SK-N-SH (cell line): ENCODE measurements at regions not wholly inside any gene's neighbourhood (a gene's known extent, or its start where the extent isn't known, plus 50 kb on each side); places are given as distances from the start of the nearest gene placed in this dataset.

Source experiments
- CHD2 ChIP-seq: fragments of 150-350 bp; IDR thresholded peaks from 2 replicates; pipeline ENCODE4 v1.6.1; 2018; ENCODE audit warnings: low read length; ENCODE audit not compliant: partially characterized antibody
- ELF1 ChIP-seq: IDR thresholded peaks from 2 replicates; pipeline ENCODE4 v1.4.0; 2012
- GABPA ChIP-seq: IDR thresholded peaks from 2 replicates; pipeline ENCODE4 v1.4.0; 2012; ENCODE audit warnings: low read depth, mild to moderate bottlenecking
- POLR2AphosphoS5 ChIP-seq: IDR thresholded peaks from 2 replicates; pipeline ENCODE4 v1.6.1; 2012; ENCODE audit warnings: low read depth, low read length
- TAF1 ChIP-seq: IDR thresholded peaks from 2 replicates; pipeline ENCODE4 v1.6.1; 2012; ENCODE audit warnings: low read depth, mild to moderate bottlenecking, low read length, moderate library complexity, borderline replicate concordance
- TF ChIP-seq, protein P1 (sequence below): fragments of 200-600 bp; sonication (generic); IDR thresholded peaks from 2 replicates; pipeline ENCODE4 v1.6.1; 2017; ENCODE audit warnings: antibody characterized with exemption, mild to moderate bottlenecking, moderate library complexity
- TF ChIP-seq, protein P2 (sequence below): IDR thresholded peaks from 2 replicates; pipeline ENCODE4 v1.6.1; 2012; ENCODE audit warnings: mild to moderate bottlenecking, low read depth, low read length, moderate library complexity
- TF ChIP-seq, protein P3 (sequence below): IDR thresholded peaks from 2 replicates; pipeline ENCODE4; 2012

DNA sequence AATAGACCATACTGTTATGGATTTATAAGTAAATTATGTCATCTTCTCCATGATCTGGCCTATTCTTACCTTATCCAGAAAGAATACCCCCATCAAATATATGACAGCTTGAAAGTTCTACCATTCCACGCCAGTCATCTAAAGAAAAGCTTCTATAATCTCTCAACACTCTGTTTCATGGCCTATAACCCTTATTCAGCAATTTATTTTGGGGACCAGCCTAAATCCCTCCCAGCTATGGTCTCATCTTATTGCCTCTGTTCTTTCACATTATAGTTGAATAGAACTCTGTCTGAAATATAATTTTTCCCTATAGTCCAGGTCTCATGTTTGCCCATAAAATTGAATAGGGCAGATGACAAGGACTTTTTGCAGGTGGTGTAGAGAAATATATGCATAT lies 2387.6 kb upstream of the WWC1 start:
- TF ChIP-seq, protein P1, sequence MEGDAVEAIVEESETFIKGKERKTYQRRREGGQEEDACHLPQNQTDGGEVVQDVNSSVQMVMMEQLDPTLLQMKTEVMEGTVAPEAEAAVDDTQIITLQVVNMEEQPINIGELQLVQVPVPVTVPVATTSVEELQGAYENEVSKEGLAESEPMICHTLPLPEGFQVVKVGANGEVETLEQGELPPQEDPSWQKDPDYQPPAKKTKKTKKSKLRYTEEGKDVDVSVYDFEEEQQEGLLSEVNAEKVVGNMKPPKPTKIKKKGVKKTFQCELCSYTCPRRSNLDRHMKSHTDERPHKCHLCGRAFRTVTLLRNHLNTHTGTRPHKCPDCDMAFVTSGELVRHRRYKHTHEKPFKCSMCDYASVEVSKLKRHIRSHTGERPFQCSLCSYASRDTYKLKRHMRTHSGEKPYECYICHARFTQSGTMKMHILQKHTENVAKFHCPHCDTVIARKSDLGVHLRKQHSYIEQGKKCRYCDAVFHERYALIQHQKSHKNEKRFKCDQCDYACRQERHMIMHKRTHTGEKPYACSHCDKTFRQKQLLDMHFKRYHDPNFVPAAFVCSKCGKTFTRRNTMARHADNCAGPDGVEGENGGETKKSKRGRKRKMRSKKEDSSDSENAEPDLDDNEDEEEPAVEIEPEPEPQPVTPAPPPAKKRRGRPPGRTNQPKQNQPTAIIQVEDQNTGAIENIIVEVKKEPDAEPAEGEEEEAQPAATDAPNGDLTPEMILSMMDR: no peak
- TF ChIP-seq, protein P2, sequence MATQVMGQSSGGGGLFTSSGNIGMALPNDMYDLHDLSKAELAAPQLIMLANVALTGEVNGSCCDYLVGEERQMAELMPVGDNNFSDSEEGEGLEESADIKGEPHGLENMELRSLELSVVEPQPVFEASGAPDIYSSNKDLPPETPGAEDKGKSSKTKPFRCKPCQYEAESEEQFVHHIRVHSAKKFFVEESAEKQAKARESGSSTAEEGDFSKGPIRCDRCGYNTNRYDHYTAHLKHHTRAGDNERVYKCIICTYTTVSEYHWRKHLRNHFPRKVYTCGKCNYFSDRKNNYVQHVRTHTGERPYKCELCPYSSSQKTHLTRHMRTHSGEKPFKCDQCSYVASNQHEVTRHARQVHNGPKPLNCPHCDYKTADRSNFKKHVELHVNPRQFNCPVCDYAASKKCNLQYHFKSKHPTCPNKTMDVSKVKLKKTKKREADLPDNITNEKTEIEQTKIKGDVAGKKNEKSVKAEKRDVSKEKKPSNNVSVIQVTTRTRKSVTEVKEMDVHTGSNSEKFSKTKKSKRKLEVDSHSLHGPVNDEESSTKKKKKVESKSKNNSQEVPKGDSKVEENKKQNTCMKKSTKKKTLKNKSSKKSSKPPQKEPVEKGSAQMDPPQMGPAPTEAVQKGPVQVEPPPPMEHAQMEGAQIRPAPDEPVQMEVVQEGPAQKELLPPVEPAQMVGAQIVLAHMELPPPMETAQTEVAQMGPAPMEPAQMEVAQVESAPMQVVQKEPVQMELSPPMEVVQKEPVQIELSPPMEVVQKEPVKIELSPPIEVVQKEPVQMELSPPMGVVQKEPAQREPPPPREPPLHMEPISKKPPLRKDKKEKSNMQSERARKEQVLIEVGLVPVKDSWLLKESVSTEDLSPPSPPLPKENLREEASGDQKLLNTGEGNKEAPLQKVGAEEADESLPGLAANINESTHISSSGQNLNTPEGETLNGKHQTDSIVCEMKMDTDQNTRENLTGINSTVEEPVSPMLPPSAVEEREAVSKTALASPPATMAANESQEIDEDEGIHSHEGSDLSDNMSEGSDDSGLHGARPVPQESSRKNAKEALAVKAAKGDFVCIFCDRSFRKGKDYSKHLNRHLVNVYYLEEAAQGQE: no peak
- TF ChIP-seq TAF1 (no peak), POLR2AphosphoS5 (no peak), ELF1 (no peak), GABPA (no peak), CHD2 (no peak)
- TF ChIP-seq, protein P3, sequence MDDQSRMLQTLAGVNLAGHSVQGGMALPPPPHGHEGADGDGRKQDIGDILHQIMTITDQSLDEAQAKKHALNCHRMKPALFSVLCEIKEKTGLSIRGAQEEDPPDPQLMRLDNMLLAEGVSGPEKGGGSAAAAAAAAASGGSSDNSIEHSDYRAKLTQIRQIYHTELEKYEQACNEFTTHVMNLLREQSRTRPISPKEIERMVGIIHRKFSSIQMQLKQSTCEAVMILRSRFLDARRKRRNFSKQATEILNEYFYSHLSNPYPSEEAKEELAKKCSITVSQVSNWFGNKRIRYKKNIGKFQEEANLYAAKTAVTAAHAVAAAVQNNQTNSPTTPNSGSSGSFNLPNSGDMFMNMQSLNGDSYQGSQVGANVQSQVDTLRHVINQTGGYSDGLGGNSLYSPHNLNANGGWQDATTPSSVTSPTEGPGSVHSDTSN: no peak
